HCT116 (cell line): ENCODE measurements at regions not wholly inside any gene's neighbourhood (a gene's known extent, or its start where the extent isn't known, plus 50 kb on each side); places are given as distances from the start of the nearest gene placed in this dataset.

Experiments
- ATAC-seq: fragments of 200-7000 bp; cut with Tn5 transposase; 2 replicates; pipeline ENCODE4 v1.9.1; 2020; ENCODE audit warnings: mild to moderate bottlenecking, moderate library complexity
- BruUV-seq: library from RNA; stranded (reverse); fragments of 400-500 nt; replicated peaks from 2 replicates; lab custom pipeline; 2021; lab: Mats Ljungman, UMichigan
- CTCF ChIA-PET: fragments of 300-600 bp; sonication (Branson Sonifier 250); formaldehyde crosslinking; loops from one replicate; lab custom pipeline; 2021; ENCODE audit warnings: antibody characterized with exemption; lab: Charles Lee
- POLR2A ChIA-PET: fragments of 300-600, 350-600 bp; sonication (Branson Sonifier 250); formaldehyde crosslinking; loops from one replicate; lab custom pipeline; 2021; ENCODE audit warnings: antibody characterized with exemption; lab: Charles Lee
- RAD21 ChIA-PET, 2 experiments: fragments of 300-600 bp; sonication (Branson Sonifier 250); formaldehyde crosslinking; loops; one replicate each; lab custom pipeline; 2023; ENCODE audit warnings: low total read pairs in 2 of 2; ENCODE audit not compliant: uncharacterized antibody in 2 of 2, unreplicated experiment in 2 of 2, low non-redundant PET in 1 of 2; lab: Charles Lee
- DNase-seq: peaks from one replicate; pipeline ENCODE4 v3.0.0-alpha.2; 2010; ENCODE audit warnings: low read depth, low spot score
- H2AFZ ChIP-seq: fragments of 200-600 bp; shearing (Covaris generic), sonication (generic); 2 replicates; pipeline ENCODE4 v1.6.1; 2017; ENCODE audit warnings: low read depth, mixed run types, mixed read lengths, antibody characterized with exemption, low read length; ENCODE audit not compliant: poor library complexity, severe bottlenecking
- H3K27ac ChIP-seq: 2 replicates; pipeline ENCODE4 v1.5.1; 2012; ENCODE audit warnings: low read depth, low read length
- H3K27me3 ChIP-seq: fragments of 200-600 bp; sonication (generic); 2 replicates; pipeline ENCODE4 v1.6.1; 2016; ENCODE audit warnings: mixed run types, low read length, mixed read lengths; ENCODE audit not compliant: insufficient read depth
- H3K36me3 ChIP-seq, 2 experiments: fragments of 200-500 bp in 1 of 2; fragments of 200-600 bp in 1 of 2; sonication (Bioruptor generic) in 1 of 2; sonication (generic) in 1 of 2; 2 replicates each; pipeline versions ENCODE4 v1.5.1 to v1.6.1; 2014 to 2016; ENCODE audit warnings: low read length in 2 of 2, inconsistent platforms in 1 of 2, mixed read lengths in 1 of 2, mixed run types in 1 of 2; ENCODE audit not compliant: insufficient read depth in 2 of 2, control insufficient read depth in 1 of 2
- H3K4me1 ChIP-seq, 2 experiments: fragments of 200-600 bp in 1 of 2; sonication (generic) in 1 of 2; 2 replicates each; pipeline versions ENCODE4 v1.5.1 to v1.6.1; 2012 to 2017; ENCODE audit warnings: low read length in 2 of 2, inconsistent platforms in 1 of 2, mild to moderate bottlenecking in 1 of 2, mixed read lengths in 1 of 2, mixed run types in 1 of 2, moderate library complexity in 1 of 2; ENCODE audit not compliant: insufficient read depth in 2 of 2, control insufficient read depth in 1 of 2
- H3K4me2 ChIP-seq: fragments of 200-600 bp; sonication (generic); 2 replicates; pipeline ENCODE4 v1.6.1; 2017; ENCODE audit warnings: mixed run types, low read length, mixed read lengths
- H3K4me3 ChIP-seq, 2 experiments: fragments of 200-600 bp in 1 of 2; sonication (generic) in 1 of 2; replicated peaks in 1 of 2; 2 replicates each; pipeline ENCODE4 v1.5.1; 2011 to 2016; ENCODE audit warnings: low read length in 2 of 2, control low read depth in 1 of 2, low read depth in 1 of 2, mild to moderate bottlenecking in 1 of 2, mixed read lengths in 1 of 2, mixed run types in 1 of 2
- H3K79me2 ChIP-seq: fragments of 200-600 bp; sonication (generic); 2 replicates; pipeline ENCODE4 v1.6.1; 2017; ENCODE audit warnings: mild to moderate bottlenecking, mixed run types, low read length, moderate library complexity, mixed read lengths; ENCODE audit not compliant: insufficient read depth
- H3K9ac ChIP-seq: fragments of 200-600 bp; sonication (generic); 2 replicates; pipeline ENCODE4 v1.6.1; 2016; ENCODE audit warnings: low read length, mixed read lengths
- H3K9me2 ChIP-seq: fragments of 200-600 bp; sonication (generic), shearing (Covaris generic); 2 replicates; pipeline ENCODE4 v1.6.1; 2017; ENCODE audit warnings: mixed run types, mild to moderate bottlenecking, moderate library complexity; ENCODE audit not compliant: insufficient read depth
- H3K9me3 ChIP-seq, 2 experiments: fragments of 200-500 bp in 1 of 2; fragments of 200-600 bp in 1 of 2; sonication (Bioruptor generic) in 1 of 2; sonication (generic) in 1 of 2; 2 replicates each; pipeline ENCODE4 v1.6.1; 2014 to 2017; ENCODE audit warnings: low read length in 2 of 2, mixed read lengths in 2 of 2, inconsistent platforms in 1 of 2, low read depth in 1 of 2, mild to moderate bottlenecking in 1 of 2, mixed run types in 1 of 2, moderate library complexity in 1 of 2; ENCODE audit not compliant: control insufficient read depth in 1 of 2, insufficient read depth in 1 of 2
- H4K20me1 ChIP-seq: fragments of 200-600 bp; sonication (generic), shearing (Covaris generic); 2 replicates; pipeline ENCODE4 v1.6.1; 2017; ENCODE audit warnings: mixed run types, mild to moderate bottlenecking, moderate library complexity; ENCODE audit not compliant: insufficient read depth
- JUND ChIP-seq: IDR thresholded peaks from 2 replicates; pipeline ENCODE4 v1.6.1; 2012
- TCF7L2 ChIP-seq: IDR thresholded peaks from 2 replicates; pipeline ENCODE4 v1.7.0; 2011; ENCODE audit warnings: borderline replicate concordance, inconsistent platforms; ENCODE audit not compliant: insufficient read depth, insufficient read length; ENCODE audit errors: extremely low read depth
- ZBTB33 ChIP-seq: IDR thresholded peaks from 2 replicates; pipeline ENCODE4 v1.6.1; 2011; ENCODE audit warnings: mild to moderate bottlenecking, low read length, moderate library complexity; ENCODE audit not compliant: insufficient replicate concordance; ENCODE audit errors: extremely low read depth
- ZFX ChIP-seq: fragments of 450-650 bp; IDR thresholded peaks from 2 replicates; pipeline ENCODE4 v1.6.1; 2017
- intact Hi-C: fragments of 100-400 bp; cut with micrococcal nuclease; formaldehyde crosslinking; loops from 2 replicates; pipeline ENCODE4 v1.10.0; 2022

GRCh38 chr2:56648802-56649201, 465.0 kb downstream of the CCDC85A start:
- Histone ChIP-seq H3K27me3 (no peaks in the 10 kb centered on the region), H3K9me3 (no peaks in the 10 kb centered on the region), H3K4me1 (no peaks in the 10 kb centered on the region), H2AFZ (no peak overlapping the region), H4K20me1 (no peaks in the 10 kb centered on the region), H3K4me3 (no peak overlapping the region)
- BruUV-seq = no TSS peak
- CTCF ChIA-PET = no interaction called here
- intact Hi-C loops = no loop called here
- no peak for ATAC-seq
- POLR2A ChIA-PET = no interaction called here
- TF ChIP-seq TCF7L2 = no peak
- TF ChIP-seq ZBTB33 = no peak
- no peak for TF ChIP-seq ZFX
- TF ChIP-seq, all 23 proteins: peak for 0
- no peak overlapping the region for H3K4me2 ChIP-seq
- no peaks in the 10 kb centered on the region for H3K9me2 ChIP-seq
- H3K27ac ChIP-seq = no peak overlapping the region
- H3K9ac ChIP-seq = no peak overlapping the region
- no peaks in the 10 kb centered on the region for H3K36me3 ChIP-seq
- DNase-seq = no peak
- RAD21 ChIA-PET = no interaction called here
- no peaks in the 10 kb centered on the region for H3K79me2 ChIP-seq

GRCh38 chr2:56654936-56655335, 471.1 kb downstream of the CCDC85A start:
- no peaks in the 10 kb centered on the region for H3K9me3 ChIP-seq

More at GRCh38 chr2:56654936-56655335, 471.1 kb downstream of the CCDC85A start:
- Histone ChIP-seq H2AFZ (no peak overlapping the region), H3K27ac (no peak overlapping the region), H3K4me2 (no peak overlapping the region), H3K36me3 (no peaks in the 10 kb centered on the region), H3K4me3 (no peak overlapping the region), H3K9me2 (no peaks in the 10 kb centered on the region), H3K4me1 (no peaks in the 10 kb centered on the region), H3K9ac (no peak overlapping the region), H4K20me1 (no peaks in the 10 kb centered on the region), H3K27me3 (no peaks in the 10 kb centered on the region), H3K79me2 (no peaks in the 10 kb centered on the region)
- no peak for DNase-seq
- ChIA-PET CTCF (no interaction called here), RAD21 (no interaction called here), POLR2A (no interaction called here)
- ATAC-seq = no peak
- intact Hi-C loops = no loop called here
- BruUV-seq = no TSS peak
- TF ChIP-seq JUND = no peak
